SHP77 treated with DMSO at 0.1 percent for 48 hours (cell line): ENCODE measurements at regions not wholly inside any gene's neighbourhood (a gene's known extent, or its start where the extent isn't known, plus 50 kb on each side); places are given as distances from the start of the nearest gene placed in this dataset.

Experiments
- DNase-seq: peaks from one replicate; lab custom pipeline; 2025; lab: John Stamatoyannopoulos, UW

- no peak for DNase-seq
Observed at GRCh38 chr10:105727131-105727530, 1086.0 kb downstream of the SORCS3 start.

- DNase-seq = no peak
Observed at GRCh38 chr10:105726149-105726548, 1085.1 kb downstream of the SORCS3 start.

- DNase-seq = no peak
Observed at GRCh38 chr10:105725007-105725406, 1083.9 kb downstream of the SORCS3 start.

- DNase-seq = no peak
Observed at GRCh38 chr10:105718207-105718995, 1077.3 kb downstream of the SORCS3 start.

GRCh38 chr10:105714728-105715127 is 1073.6 kb downstream of the SORCS3 start:
- no peak for DNase-seq

- no peak for DNase-seq
Observed at GRCh38 chr10:105707603-105708002, 1066.5 kb downstream of the SORCS3 start.

GRCh38 chr10:105706281-105707026 is 1065.4 kb downstream of the SORCS3 start:
- no peak for DNase-seq

GRCh38 chr10:105702211-105702610 is 1061.1 kb downstream of the SORCS3 start:
- no peak for DNase-seq

GRCh38 chr10:105700218-105700617 is 1059.1 kb downstream of the SORCS3 start:
- no peak for DNase-seq

- no peak for DNase-seq
Observed at GRCh38 chr10:105699504-105699903, 1058.4 kb downstream of the SORCS3 start.

GRCh38 chr10:105698592-105698991 is 1057.5 kb downstream of the SORCS3 start:
- no peak for DNase-seq

- no peak for DNase-seq
Observed at GRCh38 chr10:105697290-105697780, 1056.2 kb downstream of the SORCS3 start.

GRCh38 chr10:105691811-105692210 is 1050.7 kb downstream of the SORCS3 start:
- no peak for DNase-seq

GRCh38 chr10:105682911-105683310 is 1041.8 kb downstream of the SORCS3 start:
- no peak for DNase-seq

- no peak for DNase-seq
Observed at GRCh38 chr10:105681051-105681450, 1040.0 kb downstream of the SORCS3 start.

GRCh38 chr10:105679781-105680180 is 1038.7 kb downstream of the SORCS3 start:
- DNase-seq = no peak

- no peak for DNase-seq
Observed at GRCh38 chr10:105675333-105675732, 1034.2 kb downstream of the SORCS3 start.

- no peak for DNase-seq
Observed at GRCh38 chr10:105674448-105674847, 1033.4 kb downstream of the SORCS3 start.

- no peak for DNase-seq
Observed at GRCh38 chr10:105658696-105659095, 1017.6 kb downstream of the SORCS3 start.

GRCh38 chr10:105656856-105657255 is 1015.8 kb downstream of the SORCS3 start:
- DNase-seq = no peak

- DNase-seq = no peak
Observed at GRCh38 chr10:105650306-105650705, 1009.2 kb downstream of the SORCS3 start.

GRCh38 chr10:105647354-105647753 is 1006.3 kb downstream of the SORCS3 start:
- DNase-seq = no peak

GRCh38 chr10:105644978-105645377 is 1003.9 kb downstream of the SORCS3 start:
- no peak for DNase-seq
